Keratinocyte (primary cell): ENCODE measurements at regions not wholly inside any gene's neighbourhood (a gene's known extent, or its start where the extent isn't known, plus 50 kb on each side); places are given as distances from the start of the nearest gene placed in this dataset.
A peak's percentile ranks its signal among the peaks of the same experiment; 100 is the strongest.

ENCODE experiments used
- DNase-seq: peaks from one replicate; pipeline ENCODE4 v3.0.0-alpha.2; 2011; ENCODE audit warnings: low read depth, missing footprints, low spot score
- FAIRE-seq: peaks from 2 replicates; lab custom pipeline; 2011; peaks lifted over from hg19 to GRCh38; lab: Jason Lieb, UNC
- H2AFZ ChIP-seq: 2 replicates; pipeline ENCODE4 v1.6.0; 2012; ENCODE audit warnings: low read length, control low read depth, inconsistent platforms; ENCODE audit not compliant: control insufficient read depth
- H3K27ac ChIP-seq: 2 replicates; pipeline ENCODE4 v1.5.1; 2011; ENCODE audit warnings: low read length; ENCODE audit not compliant: control insufficient read depth, insufficient read depth
- H3K27me3 ChIP-seq: 3 replicates; pipeline ENCODE4 v1.6.0; 2011; ENCODE audit warnings: low read length; ENCODE audit not compliant: control insufficient read depth, insufficient read depth; ENCODE audit errors: extremely low read depth
- H3K36me3 ChIP-seq, 2 experiments: 2 replicates in 1 of 2; 3 replicates in 1 of 2; pipeline ENCODE4 v1.5.1; 2011; ENCODE audit warnings: low read length in 2 of 2, mild to moderate bottlenecking in 1 of 2; ENCODE audit not compliant: control insufficient read depth in 2 of 2, insufficient read depth in 2 of 2; ENCODE audit errors: extremely low read depth in 1 of 2
- H3K4me1 ChIP-seq: 3 replicates; pipeline ENCODE4 v1.5.1; 2011; ENCODE audit warnings: low read length; ENCODE audit not compliant: control insufficient read depth, insufficient read depth; ENCODE audit errors: extremely low read depth
- H3K4me2 ChIP-seq: 3 replicates; pipeline ENCODE4 v1.6.0; 2011; ENCODE audit warnings: low read depth, low read length; ENCODE audit not compliant: control insufficient read depth, insufficient read depth; ENCODE audit errors: extremely low read depth
- H3K4me3 ChIP-seq, 3 experiments: fragments of 200-600 bp in 1 of 3; sonication (generic) in 1 of 3; 2 replicates in 2 of 3; 3 replicates in 1 of 3; pipeline ENCODE4 v1.5.1; 2011 to 2016; ENCODE audit warnings: low read length in 3 of 3, mild to moderate bottlenecking in 3 of 3, control low read depth in 2 of 3, inconsistent platforms in 1 of 3, low read depth in 1 of 3, mixed read lengths in 1 of 3, mixed run types in 1 of 3, moderate library complexity in 1 of 3; ENCODE audit not compliant: control insufficient read depth in 2 of 3, insufficient read depth in 2 of 3; ENCODE audit errors: extremely low read depth in 1 of 3
- H3K79me2 ChIP-seq: 2 replicates; pipeline ENCODE4 v1.6.0; 2012; ENCODE audit warnings: low read length; ENCODE audit not compliant: control insufficient read depth, insufficient read depth
- H3K9ac ChIP-seq: 3 replicates; pipeline ENCODE4 v1.6.0; 2011; ENCODE audit warnings: low read length; ENCODE audit not compliant: control insufficient read depth, insufficient read depth; ENCODE audit errors: extremely low read depth
- H3K9me1 ChIP-seq: 3 replicates; pipeline ENCODE4 v1.6.0; 2011; ENCODE audit warnings: low read length; ENCODE audit not compliant: control insufficient read depth, insufficient read depth; ENCODE audit errors: extremely low read depth
- H3K9me3 ChIP-seq: 2 replicates; pipeline ENCODE4 v1.5.1; 2012; ENCODE audit warnings: low read depth, low read length; ENCODE audit not compliant: control insufficient read depth
- H4K20me1 ChIP-seq: 3 replicates; pipeline ENCODE4 v1.6.0; 2011; ENCODE audit warnings: low read length; ENCODE audit not compliant: control insufficient read depth, insufficient read depth; ENCODE audit errors: extremely low read depth
- CTCF ChIP-seq, 3 experiments: IDR thresholded peaks in 1 of 3; conservative IDR thresholded peaks in 1 of 3; optimal IDR thresholded peaks in 1 of 3; 2 replicates in 2 of 3; 3 replicates in 1 of 3; pipeline versions ENCODE3 to v1.5.1; 2011; ENCODE audit warnings: low read length in 3 of 3, mild to moderate bottlenecking in 3 of 3, moderate library complexity in 2 of 3, control low read depth in 1 of 3, inconsistent platforms in 1 of 3; ENCODE audit not compliant: insufficient read depth in 2 of 3; ENCODE audit errors: extremely low read depth in 1 of 3
- EZH2 ChIP-seq: IDR thresholded peaks from one replicate; pipeline ENCODE4 v1.6.1; 2012; ENCODE audit warnings: inconsistent platforms, mild to moderate bottlenecking, low read length, moderate library complexity
- dilution Hi-C: fragments of 300-500 bp; cut with MboI; formaldehyde crosslinking; loops from one replicate; pipeline ENCODE4 v1.7.0; 2020; ENCODE audit warnings: low sequenced_read_pairs; ENCODE audit not compliant: extremely low pct_ligation_motif_present

GRCh38 chr13:44311011-44311780 lies 62.4 kb upstream of the SERP2 start:
- dilution Hi-C loops: loop anchor here (10.0 kb wide), 1 partner anchor 136 kb away; no protein-coding TSS in a partner anchor
- no peaks in the 10 kb centered on the region for H3K79me2 ChIP-seq
- DNase-seq: no peak
- H3K4me3 ChIP-seq: no peak overlapping the region
- no peaks in the 10 kb centered on the region for H3K9me1 ChIP-seq
- peak overlapping the region; percentile 57 for H3K9ac ChIP-seq
- H2AFZ ChIP-seq: no peak overlapping the region
- H3K27me3 ChIP-seq: no peaks in the 10 kb centered on the region
- H3K4me2 ChIP-seq: peak overlapping the region; percentile 34
- peak; percentile 94 for FAIRE-seq
- peaks cover 70% of the 10 kb centered on the region for H3K4me1 ChIP-seq
- no peaks in the 10 kb centered on the region for H4K20me1 ChIP-seq
- no peaks in the 10 kb centered on the region for H3K9me3 ChIP-seq
- no peaks in the 10 kb centered on the region for H3K36me3 ChIP-seq
- no peak for TF ChIP-seq CTCF (optimal IDR thresholded peaks at IDR 0.05 in 1 of 3, IDR thresholded peaks at IDR 0.05 in 1 of 3, conservative IDR thresholded peaks at IDR 0.05 in 1 of 3; ENCODE audit: extremely low read depth in 1 of 3, insufficient read depth in 2 of 3, low read length in 3 of 3)
- TF ChIP-seq EZH2: no peak
- H3K27ac ChIP-seq: peak overlapping the region; percentile 100

GRCh38 chr13:44312131-44312530 lies 61.5 kb upstream of the SERP2 start:
- H3K4me3 ChIP-seq: peak overlapping the region in 1 of 3 experiments; percentile 5
- peak overlapping the region; percentile 65 for H3K4me2 ChIP-seq
- no peak overlapping the region for H2AFZ ChIP-seq
- H3K9me1 ChIP-seq: no peaks in the 10 kb centered on the region
- H3K27ac ChIP-seq: peak overlapping the region; percentile 100
- H3K9ac ChIP-seq: peak overlapping the region; percentile 73
- no peaks in the 10 kb centered on the region for H3K36me3 ChIP-seq
- TF ChIP-seq CTCF (optimal IDR thresholded peaks at IDR 0.05 in 1 of 3, IDR thresholded peaks at IDR 0.05 in 1 of 3, conservative IDR thresholded peaks at IDR 0.05 in 1 of 3; ENCODE audit: extremely low read depth in 1 of 3, insufficient read depth in 2 of 3, low read length in 3 of 3) (no peak), EZH2 (no peak)
- H3K4me1 ChIP-seq: peaks cover 63% of the 10 kb centered on the region
- no peaks in the 10 kb centered on the region for H3K79me2 ChIP-seq
- H4K20me1 ChIP-seq: no peaks in the 10 kb centered on the region
- no peaks in the 10 kb centered on the region for H3K27me3 ChIP-seq
- DNase-seq (no peak), FAIRE-seq (peak; percentile 56)
- dilution Hi-C loops: loop anchor here (10.0 kb wide), 1 partner anchor 137 kb away; no protein-coding TSS in a partner anchor
- H3K9me3 ChIP-seq: no peaks in the 10 kb centered on the region
